ENCODE measurements at regions not wholly inside any gene's neighbourhood (a gene's known extent, or its start where the extent isn't known, plus 50 kb on each side); places are given as distances from the start of the nearest gene placed in this dataset.

DNA sequence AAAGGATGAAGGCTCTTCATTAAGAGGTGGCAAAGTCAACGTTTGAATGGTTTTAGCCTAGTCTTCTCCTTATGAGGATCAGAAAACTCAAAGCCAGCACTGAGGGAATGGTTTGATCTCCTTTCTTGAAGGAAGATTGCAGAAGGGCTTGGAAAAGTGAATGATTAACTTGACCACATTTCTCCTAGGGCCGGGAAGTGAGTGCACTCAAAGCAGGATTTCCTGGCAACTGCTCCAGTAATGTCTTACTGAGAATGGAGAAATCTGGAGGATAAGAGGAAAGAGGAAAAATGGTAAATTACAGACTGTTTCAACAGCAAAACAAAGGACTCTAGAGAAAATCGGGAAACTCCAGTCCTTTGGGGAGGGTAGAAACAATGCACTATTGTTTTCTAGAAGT is 189.0 kb upstream of the FOXA2 start:
- no peaks in the 10 kb centered on the region for H3K9me2 ChIP-seq (ENCODE audit: insufficient read depth, low read length)
- TF ChIP-seq RAD21 (conservative IDR thresholded peaks at IDR 0.05), result no peak
- TF ChIP-seq REST (IDR thresholded peaks at IDR 0.05; ENCODE audit: borderline replicate concordance), result no peak
- TF ChIP-seq, protein P1, sequence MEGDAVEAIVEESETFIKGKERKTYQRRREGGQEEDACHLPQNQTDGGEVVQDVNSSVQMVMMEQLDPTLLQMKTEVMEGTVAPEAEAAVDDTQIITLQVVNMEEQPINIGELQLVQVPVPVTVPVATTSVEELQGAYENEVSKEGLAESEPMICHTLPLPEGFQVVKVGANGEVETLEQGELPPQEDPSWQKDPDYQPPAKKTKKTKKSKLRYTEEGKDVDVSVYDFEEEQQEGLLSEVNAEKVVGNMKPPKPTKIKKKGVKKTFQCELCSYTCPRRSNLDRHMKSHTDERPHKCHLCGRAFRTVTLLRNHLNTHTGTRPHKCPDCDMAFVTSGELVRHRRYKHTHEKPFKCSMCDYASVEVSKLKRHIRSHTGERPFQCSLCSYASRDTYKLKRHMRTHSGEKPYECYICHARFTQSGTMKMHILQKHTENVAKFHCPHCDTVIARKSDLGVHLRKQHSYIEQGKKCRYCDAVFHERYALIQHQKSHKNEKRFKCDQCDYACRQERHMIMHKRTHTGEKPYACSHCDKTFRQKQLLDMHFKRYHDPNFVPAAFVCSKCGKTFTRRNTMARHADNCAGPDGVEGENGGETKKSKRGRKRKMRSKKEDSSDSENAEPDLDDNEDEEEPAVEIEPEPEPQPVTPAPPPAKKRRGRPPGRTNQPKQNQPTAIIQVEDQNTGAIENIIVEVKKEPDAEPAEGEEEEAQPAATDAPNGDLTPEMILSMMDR (IDR thresholded peaks at IDR 0.05; ENCODE audit: poor library complexity, severe bottlenecking), result no peak
- TF ChIP-seq TAF1 (IDR thresholded peaks at IDR 0.05; ENCODE audit: low read depth), result no peak
- no peak for TF ChIP-seq EZH2 (IDR thresholded peaks at IDR 0.05; ENCODE audit: borderline replicate concordance, insufficient read depth, low read length, poor library complexity, severe bottlenecking)
- TF ChIP-seq POLR2AphosphoS5 (IDR thresholded peaks at IDR 0.05), result no peak
- no peak for TF ChIP-seq SMC3 (conservative IDR thresholded peaks at IDR 0.05; ENCODE audit: poor library complexity)
- no peak for TF ChIP-seq EP300 (conservative IDR thresholded peaks at IDR 0.05; ENCODE audit: poor library complexity, severe bottlenecking)
- no peak for TF ChIP-seq MXI1 (conservative IDR thresholded peaks at IDR 0.05; ENCODE audit: poor library complexity, severe bottlenecking)
- H3K36me3 ChIP-seq (ENCODE audit: insufficient read depth, low read length), result no peaks in the 10 kb centered on the region
- no peak overlapping the region for H3K27ac ChIP-seq (ENCODE audit: low read length)
- H3K4me3 ChIP-seq (ENCODE audit: low read length), result no peak overlapping the region
- H3K79me2 ChIP-seq (replicated peaks; ENCODE audit: insufficient read depth, low read length), result no peaks in the 10 kb centered on the region
- H3F3A ChIP-seq (ENCODE audit: insufficient read depth, low read length, poor library complexity, severe bottlenecking), result no peaks in the 10 kb centered on the region
- H4K20me1 ChIP-seq (ENCODE audit: insufficient read depth), result no peaks in the 10 kb centered on the region
- H3K9me3 ChIP-seq (ENCODE audit: low read length), result no peaks in the 10 kb centered on the region
- H3K27me3 ChIP-seq (ENCODE audit: insufficient read depth, low read depth, low read length), result no peaks in the 10 kb centered on the region
- H2AFZ ChIP-seq (ENCODE audit: low read depth, low read length), result no peak overlapping the region
- no peak overlapping the region for H3K4me2 ChIP-seq (ENCODE audit: low read length)
- H3K9ac ChIP-seq (ENCODE audit: low read length), result no peak overlapping the region

GRCh38 chr20:22775256-22775655 is 190.9 kb upstream of the FOXA2 start:
- Histone ChIP-seq H3K36me3 (ENCODE audit: insufficient read depth, low read length) (no peaks in the 10 kb centered on the region), H3K9me3 (ENCODE audit: low read length) (no peaks in the 10 kb centered on the region), H3F3A (ENCODE audit: insufficient read depth, low read length, poor library complexity, severe bottlenecking) (no peaks in the 10 kb centered on the region), H3K9ac (ENCODE audit: low read length) (no peak overlapping the region), H3K9me2 (ENCODE audit: insufficient read depth, low read length) (no peaks in the 10 kb centered on the region), H4K20me1 (ENCODE audit: insufficient read depth) (no peaks in the 10 kb centered on the region), H3K4me2 (ENCODE audit: low read length) (no peak overlapping the region), H3K27me3 (ENCODE audit: insufficient read depth, low read depth, low read length) (no peaks in the 10 kb centered on the region), H3K27ac (ENCODE audit: low read length) (no peak overlapping the region), H3K4me3 (ENCODE audit: low read length) (no peak overlapping the region), H3K79me2 (replicated peaks; ENCODE audit: insufficient read depth, low read length) (no peaks in the 10 kb centered on the region), H2AFZ (ENCODE audit: low read depth, low read length) (no peak overlapping the region)
- TF ChIP-seq POLR2AphosphoS5 (IDR thresholded peaks at IDR 0.05) (no peak), SMC3 (conservative IDR thresholded peaks at IDR 0.05; ENCODE audit: poor library complexity) (no peak), EP300 (conservative IDR thresholded peaks at IDR 0.05; ENCODE audit: poor library complexity, severe bottlenecking) (no peak), TAF1 (IDR thresholded peaks at IDR 0.05; ENCODE audit: low read depth) (no peak), REST (IDR thresholded peaks at IDR 0.05; ENCODE audit: borderline replicate concordance) (no peak), RAD21 (conservative IDR thresholded peaks at IDR 0.05) (no peak), MXI1 (conservative IDR thresholded peaks at IDR 0.05; ENCODE audit: poor library complexity, severe bottlenecking) (no peak), EZH2 (IDR thresholded peaks at IDR 0.05; ENCODE audit: borderline replicate concordance, insufficient read depth, low read length, poor library complexity, severe bottlenecking) (no peak)
- TF ChIP-seq, protein P1 (IDR thresholded peaks at IDR 0.05; ENCODE audit: poor library complexity, severe bottlenecking), result no peak

Data from neural cell (in vitro differentiated cells).